Endothelial cell (in vitro differentiated cells): ENCODE measurements at regions not wholly inside any gene's neighbourhood (a gene's known extent, or its start where the extent isn't known, plus 50 kb on each side); places are given as distances from the start of the nearest gene placed in this dataset.

Experiments used
- DNase-seq: peaks from one replicate; pipeline ENCODE4 v3.0.0; 2021; ENCODE audit warnings: low spot score
- H3K27ac Mint-ChIP-seq: one replicate; pipeline ENCODE4 v1.8.0; 2021; ENCODE audit warnings: mixed read lengths, inconsistent platforms; ENCODE audit not compliant: unreplicated experiment
- H3K27me3 Mint-ChIP-seq: one replicate; pipeline ENCODE4 v1.8.0; 2021; ENCODE audit warnings: mild to moderate bottlenecking, moderate library complexity, mixed read lengths, inconsistent platforms; ENCODE audit not compliant: unreplicated experiment
- H3K36me3 Mint-ChIP-seq: one replicate; pipeline ENCODE4 v1.8.0; 2021; ENCODE audit warnings: mild to moderate bottlenecking, low read depth, mixed read lengths, inconsistent platforms; ENCODE audit not compliant: unreplicated experiment
- H3K4me1 Mint-ChIP-seq: one replicate; pipeline ENCODE4 v1.8.0; 2021; ENCODE audit warnings: mild to moderate bottlenecking, mixed read lengths, inconsistent platforms; ENCODE audit not compliant: unreplicated experiment
- H3K4me3 Mint-ChIP-seq: one replicate; pipeline ENCODE4 v1.8.0; 2021; ENCODE audit warnings: mild to moderate bottlenecking, mixed read lengths, inconsistent platforms; ENCODE audit not compliant: unreplicated experiment
- H3K9me3 Mint-ChIP-seq: one replicate; pipeline ENCODE4 v1.8.0; 2021; ENCODE audit warnings: mixed read lengths, inconsistent platforms; ENCODE audit not compliant: unreplicated experiment
- TF ChIP-seq, protein P1 (sequence below): fragments of 200-600 bp; sonication (generic); IDR thresholded peaks from one replicate; pipeline ENCODE4 v1.5.0; 2021; ENCODE audit warnings: antibody characterized with exemption; ENCODE audit not compliant: unreplicated experiment

DNA sequence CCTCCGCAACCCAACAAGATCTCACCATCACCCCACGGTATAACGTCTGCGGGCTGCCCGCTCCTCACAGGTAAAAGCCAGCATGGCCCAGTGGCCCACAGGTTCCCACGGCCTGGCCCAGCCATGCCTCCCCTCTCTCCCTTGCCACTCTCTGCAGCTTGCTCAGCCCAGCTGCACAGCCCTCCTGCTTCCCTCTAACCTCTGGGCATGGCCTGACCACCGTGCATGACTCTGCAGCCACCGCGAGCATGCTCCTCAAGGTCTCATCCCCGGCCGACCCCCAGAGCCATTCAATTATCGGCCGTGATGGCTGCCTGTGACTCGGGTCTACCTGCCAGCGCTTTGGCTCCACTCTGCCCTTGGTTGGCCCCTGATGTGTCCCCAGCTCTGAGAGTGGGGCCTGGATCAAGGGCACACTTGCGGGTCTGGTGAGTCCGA lies 185.5 kb downstream of the CTTN start:
- no peaks in the 10 kb centered on the region for H3K4me1 Mint-ChIP-seq
- H3K36me3 Mint-ChIP-seq, result no peaks in the 10 kb centered on the region
- H3K4me3 Mint-ChIP-seq, result no peak overlapping the region
- no peak for DNase-seq
- peaks cover 7% of the 10 kb centered on the region for H3K27me3 Mint-ChIP-seq
- H3K9me3 Mint-ChIP-seq, result no peaks in the 10 kb centered on the region
- no peak overlapping the region for H3K27ac Mint-ChIP-seq
- TF ChIP-seq, protein P1, sequence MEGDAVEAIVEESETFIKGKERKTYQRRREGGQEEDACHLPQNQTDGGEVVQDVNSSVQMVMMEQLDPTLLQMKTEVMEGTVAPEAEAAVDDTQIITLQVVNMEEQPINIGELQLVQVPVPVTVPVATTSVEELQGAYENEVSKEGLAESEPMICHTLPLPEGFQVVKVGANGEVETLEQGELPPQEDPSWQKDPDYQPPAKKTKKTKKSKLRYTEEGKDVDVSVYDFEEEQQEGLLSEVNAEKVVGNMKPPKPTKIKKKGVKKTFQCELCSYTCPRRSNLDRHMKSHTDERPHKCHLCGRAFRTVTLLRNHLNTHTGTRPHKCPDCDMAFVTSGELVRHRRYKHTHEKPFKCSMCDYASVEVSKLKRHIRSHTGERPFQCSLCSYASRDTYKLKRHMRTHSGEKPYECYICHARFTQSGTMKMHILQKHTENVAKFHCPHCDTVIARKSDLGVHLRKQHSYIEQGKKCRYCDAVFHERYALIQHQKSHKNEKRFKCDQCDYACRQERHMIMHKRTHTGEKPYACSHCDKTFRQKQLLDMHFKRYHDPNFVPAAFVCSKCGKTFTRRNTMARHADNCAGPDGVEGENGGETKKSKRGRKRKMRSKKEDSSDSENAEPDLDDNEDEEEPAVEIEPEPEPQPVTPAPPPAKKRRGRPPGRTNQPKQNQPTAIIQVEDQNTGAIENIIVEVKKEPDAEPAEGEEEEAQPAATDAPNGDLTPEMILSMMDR, result no peak

DNA sequence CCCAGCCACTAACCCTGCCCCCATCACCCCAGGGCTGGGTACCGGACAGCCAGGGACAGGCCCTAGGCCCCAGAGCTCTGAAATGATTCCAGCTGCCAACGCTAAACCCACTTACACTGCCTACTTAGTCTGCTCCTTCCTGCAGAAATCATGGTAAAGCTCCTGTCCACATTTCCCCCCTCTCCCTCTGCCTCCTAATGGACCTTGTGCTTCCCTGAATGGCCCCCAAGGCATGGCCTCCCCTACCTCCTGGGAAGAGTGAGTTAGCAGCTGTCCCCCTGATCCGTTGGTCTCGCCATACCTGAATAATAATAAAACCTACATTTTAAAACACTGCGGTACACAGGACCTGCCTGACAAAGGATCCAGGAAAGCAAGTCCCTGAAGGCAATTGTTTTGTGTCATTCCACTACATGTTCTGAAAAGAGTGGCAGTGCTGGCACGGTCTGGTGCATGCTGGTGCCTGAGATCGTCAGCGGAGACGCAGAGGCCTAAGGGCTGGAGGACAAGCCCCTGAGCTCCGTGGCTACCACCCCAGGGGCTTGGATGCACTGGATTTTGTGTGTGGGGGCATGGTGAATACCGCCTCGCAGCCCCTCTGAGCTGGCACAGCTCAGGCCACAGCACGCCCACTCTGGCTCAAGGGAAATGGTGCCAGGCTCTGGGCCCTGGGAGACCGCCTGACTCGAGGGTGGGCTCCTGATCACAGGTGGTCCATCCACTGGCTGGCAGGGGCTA lies 186.3 kb downstream of the CTTN start:
- no peaks in the 10 kb centered on the region for H3K9me3 Mint-ChIP-seq
- H3K36me3 Mint-ChIP-seq, result no peaks in the 10 kb centered on the region
- no peak overlapping the region for H3K4me3 Mint-ChIP-seq
- no peaks in the 10 kb centered on the region for H3K4me1 Mint-ChIP-seq
- TF ChIP-seq, protein P1, result no peak
- DNase-seq, result no peak
- H3K27ac Mint-ChIP-seq, result no peak overlapping the region
- peaks cover 6% of the 10 kb centered on the region for H3K27me3 Mint-ChIP-seq

DNA sequence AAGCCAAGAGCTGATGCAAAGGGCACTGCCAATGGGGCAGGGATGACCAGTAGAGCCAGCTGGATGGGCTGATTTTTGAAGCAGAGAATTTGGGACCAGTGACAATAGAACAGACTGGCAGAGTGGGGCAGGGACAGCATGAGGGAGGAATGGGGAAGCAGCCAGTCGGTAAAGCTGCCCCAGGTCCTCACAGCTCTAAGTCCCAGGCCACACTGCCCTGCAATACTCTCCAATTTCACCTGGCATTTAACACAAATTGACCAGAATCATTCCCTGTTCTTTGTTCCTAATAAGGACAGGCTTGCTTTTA lies 186.9 kb downstream of the CTTN start:
- H3K4me3 Mint-ChIP-seq, result no peak overlapping the region
- no peaks in the 10 kb centered on the region for H3K9me3 Mint-ChIP-seq
- DNase-seq, result no peak
- no peaks in the 10 kb centered on the region for H3K36me3 Mint-ChIP-seq
- no peaks in the 10 kb centered on the region for H3K4me1 Mint-ChIP-seq
- H3K27ac Mint-ChIP-seq, result no peak overlapping the region
- TF ChIP-seq, protein P1, result no peak
- peaks cover 6% of the 10 kb centered on the region for H3K27me3 Mint-ChIP-seq

DNA sequence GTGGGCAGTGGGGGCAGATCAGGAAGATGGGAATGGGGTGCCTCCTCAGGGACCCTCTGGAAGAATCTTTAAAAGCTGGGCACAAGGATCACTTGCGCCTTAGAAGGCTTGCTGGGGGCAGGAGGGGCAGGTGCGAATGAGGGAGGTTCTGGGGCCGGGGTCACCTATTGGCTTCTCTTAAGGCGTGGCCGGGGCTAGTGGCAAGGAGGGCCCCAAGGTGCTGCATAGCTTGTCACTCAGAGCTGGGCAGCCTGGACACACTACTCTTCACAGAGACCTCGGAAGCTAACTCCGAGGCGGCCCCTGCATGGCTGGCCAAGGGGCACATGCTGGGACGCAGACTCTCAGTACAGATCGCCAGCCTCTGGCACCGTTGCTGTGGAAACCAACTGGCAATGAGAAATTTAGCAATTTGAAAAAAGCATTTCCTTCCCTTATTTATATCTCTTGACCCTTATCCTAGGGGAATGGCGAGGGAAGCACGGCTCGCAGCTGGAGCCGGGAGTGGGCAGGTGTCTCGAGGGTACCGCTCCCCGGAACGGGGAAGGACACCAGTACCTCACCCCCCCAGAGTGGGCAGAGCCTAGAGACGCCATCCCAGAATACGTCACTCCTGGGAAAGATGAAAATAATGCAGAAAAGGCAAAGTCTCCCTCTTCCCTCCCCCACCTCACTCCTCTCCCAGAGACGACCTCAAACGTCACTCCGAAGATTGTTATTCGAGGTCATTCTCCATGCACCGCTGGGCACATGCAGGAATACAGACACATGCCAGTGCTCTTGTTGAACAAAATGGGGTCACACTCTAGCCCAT lies 188.1 kb downstream of the CTTN start:
- no peak overlapping the region for H3K27ac Mint-ChIP-seq

DNA sequence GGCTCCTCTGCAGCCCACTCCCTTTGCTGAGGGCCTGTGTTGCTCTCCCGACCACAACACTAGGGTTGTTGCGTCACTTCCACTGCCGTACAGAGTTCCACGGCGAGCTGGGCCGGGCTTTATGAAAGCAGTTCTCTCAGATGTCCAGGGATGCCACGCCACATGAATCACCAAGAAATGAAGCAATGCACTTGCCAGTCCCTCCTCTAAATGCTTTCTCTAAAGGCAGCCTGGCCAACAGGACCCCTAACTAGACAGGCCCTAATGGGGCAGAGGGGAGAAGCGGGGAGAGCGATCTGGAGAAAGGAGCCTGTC lies 188.7 kb downstream of the CTTN start:
- Mint-ChIP-seq H3K27ac (no peak overlapping the region), H3K4me3 (no peak overlapping the region), H3K4me1 (no peaks in the 10 kb centered on the region), H3K9me3 (no peaks in the 10 kb centered on the region), H3K27me3 (peaks cover 7% of the 10 kb centered on the region), H3K36me3 (no peaks in the 10 kb centered on the region)
- TF ChIP-seq, protein P1, result no peak
- no peak for DNase-seq

More for the DNA sequence above, 188.1 kb downstream of the CTTN start:
- no peak for DNase-seq
- no peaks in the 10 kb centered on the region for H3K36me3 Mint-ChIP-seq
- H3K4me1 Mint-ChIP-seq, result no peaks in the 10 kb centered on the region
- no peak overlapping the region for H3K4me3 Mint-ChIP-seq
- H3K9me3 Mint-ChIP-seq, result no peaks in the 10 kb centered on the region
- TF ChIP-seq, protein P1, result no peak
- peaks cover 6% of the 10 kb centered on the region for H3K27me3 Mint-ChIP-seq
